ENCODE measurements at regions not wholly inside any gene's neighbourhood (a gene's known extent, or its start where the extent isn't known, plus 50 kb on each side); places are given as distances from the start of the nearest gene placed in this dataset.

DNA sequence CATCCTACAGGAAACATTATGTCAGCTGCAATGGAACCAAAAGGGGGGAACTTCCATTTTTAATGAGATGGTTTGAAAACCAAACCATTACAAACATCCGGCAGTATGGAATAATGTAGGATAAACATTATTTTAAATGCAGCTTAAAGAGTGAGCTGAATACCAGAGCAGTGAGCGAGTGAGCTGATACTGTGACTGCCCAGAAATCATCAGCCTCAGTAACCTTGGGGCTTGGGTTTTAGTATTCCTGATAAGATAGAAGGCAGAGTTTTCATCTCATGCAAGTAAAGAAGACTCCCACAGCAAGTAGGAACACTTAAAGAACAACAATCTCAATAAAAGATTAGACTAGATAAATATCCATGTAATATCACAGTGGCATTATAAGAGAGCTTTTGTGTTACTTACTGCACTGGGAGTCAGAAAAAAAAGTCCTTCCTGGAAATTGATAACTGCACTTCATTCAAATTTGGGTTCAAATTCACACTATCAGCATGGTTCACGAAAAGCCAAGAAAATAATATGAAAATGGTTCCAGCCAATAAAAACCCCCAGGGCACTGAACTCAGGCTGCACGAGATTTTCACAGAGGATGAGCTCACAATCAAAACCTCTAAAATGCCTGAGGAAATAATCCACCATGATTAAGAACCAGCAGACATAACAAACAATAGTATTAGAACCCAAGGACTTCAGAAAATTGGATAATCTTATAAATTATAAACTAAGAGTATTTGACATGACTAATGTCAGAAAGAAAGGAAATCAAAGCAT, 115.7 kb downstream of the MTPAP start:
- H3K4me2 ChIP-seq (ENCODE audit: low read length): no peak overlapping the region
- H3K4me1 ChIP-seq (ENCODE audit: control insufficient read depth, low read length): peaks cover 23% of the 10 kb centered on the region
- peaks cover 5% of the 10 kb centered on the region; the same call in 1 of the 2 replicates for H3F3A ChIP-seq (ENCODE audit: control insufficient read depth, insufficient read depth)
- TF ChIP-seq EZH2phosphoT487 (IDR thresholded peaks at IDR 0.05; ENCODE audit: borderline replicate concordance, low read length): no peak
- TF ChIP-seq, protein P1, sequence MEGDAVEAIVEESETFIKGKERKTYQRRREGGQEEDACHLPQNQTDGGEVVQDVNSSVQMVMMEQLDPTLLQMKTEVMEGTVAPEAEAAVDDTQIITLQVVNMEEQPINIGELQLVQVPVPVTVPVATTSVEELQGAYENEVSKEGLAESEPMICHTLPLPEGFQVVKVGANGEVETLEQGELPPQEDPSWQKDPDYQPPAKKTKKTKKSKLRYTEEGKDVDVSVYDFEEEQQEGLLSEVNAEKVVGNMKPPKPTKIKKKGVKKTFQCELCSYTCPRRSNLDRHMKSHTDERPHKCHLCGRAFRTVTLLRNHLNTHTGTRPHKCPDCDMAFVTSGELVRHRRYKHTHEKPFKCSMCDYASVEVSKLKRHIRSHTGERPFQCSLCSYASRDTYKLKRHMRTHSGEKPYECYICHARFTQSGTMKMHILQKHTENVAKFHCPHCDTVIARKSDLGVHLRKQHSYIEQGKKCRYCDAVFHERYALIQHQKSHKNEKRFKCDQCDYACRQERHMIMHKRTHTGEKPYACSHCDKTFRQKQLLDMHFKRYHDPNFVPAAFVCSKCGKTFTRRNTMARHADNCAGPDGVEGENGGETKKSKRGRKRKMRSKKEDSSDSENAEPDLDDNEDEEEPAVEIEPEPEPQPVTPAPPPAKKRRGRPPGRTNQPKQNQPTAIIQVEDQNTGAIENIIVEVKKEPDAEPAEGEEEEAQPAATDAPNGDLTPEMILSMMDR (IDR thresholded peaks at IDR 0.05; ENCODE audit: low read depth, low read length, poor library complexity, severe bottlenecking): no peak
- H3K4me3 ChIP-seq (ENCODE audit: low read length): no peak overlapping the region
- H3K9me3 ChIP-seq (ENCODE audit: control insufficient read depth, insufficient read depth, low read length): peaks cover 3% of the 10 kb centered on the region; the same call in 1 of the 2 replicates
- H3K27ac ChIP-seq (ENCODE audit: low read depth, low read length): no peak overlapping the region
- no peaks in the 10 kb centered on the region for H3K79me2 ChIP-seq (ENCODE audit: control insufficient read depth, low read length)
- no peaks in the 10 kb centered on the region for H3K27me3 ChIP-seq (ENCODE audit: control insufficient read depth, low read length)
- no peaks in the 10 kb centered on the region for H4K20me1 ChIP-seq (ENCODE audit: control insufficient read depth, insufficient read depth, low read depth, low read length)
- no peaks in the 10 kb centered on the region for H3K9me2 ChIP-seq (replicated peaks; ENCODE audit: control insufficient read depth, low read length)
- H3K36me3 ChIP-seq (ENCODE audit: control insufficient read depth, low read length): no peaks in the 10 kb centered on the region

DNA sequence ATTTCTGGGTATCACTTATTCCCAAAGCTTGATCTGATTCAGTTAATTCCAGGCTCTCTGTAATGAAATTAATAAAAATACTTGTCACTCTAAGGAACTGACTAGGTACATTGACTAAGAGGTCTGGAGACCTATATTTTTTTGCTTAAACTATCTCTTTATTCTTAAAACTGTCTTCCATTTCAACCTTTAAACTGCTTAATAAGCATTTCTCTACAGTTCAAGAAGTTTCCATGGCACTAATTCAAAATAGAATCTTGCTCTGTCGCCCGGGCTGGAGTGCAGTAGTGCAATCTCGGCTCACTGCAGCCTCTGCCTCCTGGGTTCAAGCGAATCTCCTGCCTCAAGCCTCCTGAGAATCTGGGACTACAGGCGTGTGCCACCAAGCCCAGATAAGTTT, 117.4 kb downstream of the MTPAP start:
- Histone ChIP-seq H3K36me3 (ENCODE audit: control insufficient read depth, low read length) (no peaks in the 10 kb centered on the region), H3K27ac (ENCODE audit: low read depth, low read length) (no peak overlapping the region), H3K79me2 (ENCODE audit: control insufficient read depth, low read length) (no peaks in the 10 kb centered on the region), H3K4me3 (ENCODE audit: low read length) (no peak overlapping the region), H4K20me1 (ENCODE audit: control insufficient read depth, insufficient read depth, low read depth, low read length) (no peaks in the 10 kb centered on the region), H3K9me3 (ENCODE audit: control insufficient read depth, insufficient read depth, low read length) (peaks cover 3% of the 10 kb centered on the region; the same call in 1 of the 2 replicates), H3K27me3 (ENCODE audit: control insufficient read depth, low read length) (no peaks in the 10 kb centered on the region), H3K4me1 (ENCODE audit: control insufficient read depth, low read length) (peaks cover 23% of the 10 kb centered on the region), H3K9me2 (replicated peaks; ENCODE audit: control insufficient read depth, low read length) (no peaks in the 10 kb centered on the region), H3F3A (ENCODE audit: control insufficient read depth, insufficient read depth) (no peaks in the 10 kb centered on the region), H3K4me2 (ENCODE audit: low read length) (no peak overlapping the region)
- TF ChIP-seq, protein P1 (IDR thresholded peaks at IDR 0.05; ENCODE audit: low read depth, low read length, poor library complexity, severe bottlenecking): no peak
- no peak for TF ChIP-seq EZH2phosphoT487 (IDR thresholded peaks at IDR 0.05; ENCODE audit: borderline replicate concordance, low read length)

DNA sequence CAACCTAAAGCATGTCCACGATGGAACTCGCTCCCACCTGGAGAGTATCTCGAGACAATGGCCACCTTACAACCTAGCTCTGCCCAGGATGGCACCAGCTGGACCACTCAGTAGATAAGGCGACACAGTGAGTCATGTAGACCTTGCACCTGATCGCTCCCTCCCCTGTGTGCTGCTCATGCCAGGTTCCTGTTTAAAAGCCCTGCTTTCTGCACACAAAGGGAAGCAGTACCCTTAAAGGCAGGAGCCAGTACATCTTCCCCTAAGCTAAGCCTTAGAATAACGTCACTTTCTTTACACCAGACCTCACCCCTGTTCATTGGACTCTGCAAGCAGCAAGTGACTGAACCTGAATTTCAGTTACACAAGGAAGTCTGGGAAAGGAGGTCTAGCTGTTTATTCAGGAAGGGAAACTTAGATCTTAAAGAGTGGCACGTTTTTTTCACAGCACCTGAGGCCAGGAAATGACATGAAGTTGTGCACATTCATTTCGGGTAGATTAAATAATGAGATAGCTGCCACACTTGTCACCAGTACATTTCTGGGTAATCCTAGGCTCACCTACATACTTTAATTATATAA, 117.9 kb downstream of the MTPAP start:
- no peaks in the 10 kb centered on the region for H3K36me3 ChIP-seq (ENCODE audit: control insufficient read depth, low read length)
- H3K9me2 ChIP-seq (replicated peaks; ENCODE audit: control insufficient read depth, low read length): no peaks in the 10 kb centered on the region
- peaks cover 23% of the 10 kb centered on the region for H3K4me1 ChIP-seq (ENCODE audit: control insufficient read depth, low read length)
- H3K4me2 ChIP-seq (ENCODE audit: low read length): 0 out of 2 replicates have a peak overlapping the region, but pooled peaks have one; percentile 17
- TF ChIP-seq EZH2phosphoT487 (IDR thresholded peaks at IDR 0.05; ENCODE audit: borderline replicate concordance, low read length): no peak
- TF ChIP-seq, protein P1 (IDR thresholded peaks at IDR 0.05; ENCODE audit: low read depth, low read length, poor library complexity, severe bottlenecking): no peak
- H3F3A ChIP-seq (ENCODE audit: control insufficient read depth, insufficient read depth): no peaks in the 10 kb centered on the region
- H3K9me3 ChIP-seq (ENCODE audit: control insufficient read depth, insufficient read depth, low read length): peaks cover 3% of the 10 kb centered on the region; the same call in 1 of the 2 replicates
- no peak overlapping the region for H3K4me3 ChIP-seq (ENCODE audit: low read length)
- no peaks in the 10 kb centered on the region for H3K27me3 ChIP-seq (ENCODE audit: control insufficient read depth, low read length)
- H3K79me2 ChIP-seq (ENCODE audit: control insufficient read depth, low read length): no peaks in the 10 kb centered on the region
- no peaks in the 10 kb centered on the region for H4K20me1 ChIP-seq (ENCODE audit: control insufficient read depth, insufficient read depth, low read depth, low read length)
- no peak overlapping the region for H3K27ac ChIP-seq (ENCODE audit: low read depth, low read length)
